GM13976 (cell line): ENCODE measurements at regions not wholly inside any gene's neighbourhood (a gene's known extent, or its start where the extent isn't known, plus 50 kb on each side); places are given as distances from the start of the nearest gene placed in this dataset.

Experiments
- DNase-seq: peaks from one replicate; pipeline ENCODE4 v3.0.0; 2012; ENCODE audit warnings: low spot score
- in situ Hi-C: fragments of 300-500 bp; cut with MboI; formaldehyde crosslinking; loops from one replicate; pipeline ENCODE4 v1.12.0; 2022; ENCODE audit warnings: low sequenced_read_pairs, mixed read lengths, inconsistent platforms; ENCODE audit not compliant: unreplicated experiment
- TF ChIP-seq, protein P1 (sequence below): IDR thresholded peaks from 2 replicates; pipeline ENCODE4 v1.5.1; 2012; ENCODE audit warnings: borderline replicate concordance, mild to moderate bottlenecking; ENCODE audit not compliant: insufficient read depth; ENCODE audit errors: extremely low read depth, missing control alignments, control extremely low read depth

DNA sequence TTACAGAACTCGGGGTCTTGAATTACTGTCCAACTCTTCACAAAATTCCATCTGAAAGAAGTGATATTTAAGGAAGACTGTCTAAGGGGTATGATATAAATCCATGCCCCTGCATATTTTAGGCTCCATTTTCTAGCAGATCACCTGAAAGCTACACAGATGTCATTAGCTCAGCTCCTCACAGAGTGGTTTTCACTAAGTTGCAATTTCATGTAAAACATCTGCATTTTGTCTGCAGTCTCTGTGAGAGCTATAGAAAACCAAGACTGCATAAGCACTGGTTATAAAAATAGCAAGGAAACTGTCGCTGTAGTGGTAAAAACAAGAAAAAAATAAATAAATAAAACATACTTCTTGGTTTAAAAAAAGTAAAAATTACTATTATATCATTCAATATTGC lies 103.4 kb downstream of the RPL27A start:
- in situ Hi-C loops: no loop called here
- no peak for DNase-seq
- TF ChIP-seq, protein P1, sequence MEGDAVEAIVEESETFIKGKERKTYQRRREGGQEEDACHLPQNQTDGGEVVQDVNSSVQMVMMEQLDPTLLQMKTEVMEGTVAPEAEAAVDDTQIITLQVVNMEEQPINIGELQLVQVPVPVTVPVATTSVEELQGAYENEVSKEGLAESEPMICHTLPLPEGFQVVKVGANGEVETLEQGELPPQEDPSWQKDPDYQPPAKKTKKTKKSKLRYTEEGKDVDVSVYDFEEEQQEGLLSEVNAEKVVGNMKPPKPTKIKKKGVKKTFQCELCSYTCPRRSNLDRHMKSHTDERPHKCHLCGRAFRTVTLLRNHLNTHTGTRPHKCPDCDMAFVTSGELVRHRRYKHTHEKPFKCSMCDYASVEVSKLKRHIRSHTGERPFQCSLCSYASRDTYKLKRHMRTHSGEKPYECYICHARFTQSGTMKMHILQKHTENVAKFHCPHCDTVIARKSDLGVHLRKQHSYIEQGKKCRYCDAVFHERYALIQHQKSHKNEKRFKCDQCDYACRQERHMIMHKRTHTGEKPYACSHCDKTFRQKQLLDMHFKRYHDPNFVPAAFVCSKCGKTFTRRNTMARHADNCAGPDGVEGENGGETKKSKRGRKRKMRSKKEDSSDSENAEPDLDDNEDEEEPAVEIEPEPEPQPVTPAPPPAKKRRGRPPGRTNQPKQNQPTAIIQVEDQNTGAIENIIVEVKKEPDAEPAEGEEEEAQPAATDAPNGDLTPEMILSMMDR: no peak

DNA sequence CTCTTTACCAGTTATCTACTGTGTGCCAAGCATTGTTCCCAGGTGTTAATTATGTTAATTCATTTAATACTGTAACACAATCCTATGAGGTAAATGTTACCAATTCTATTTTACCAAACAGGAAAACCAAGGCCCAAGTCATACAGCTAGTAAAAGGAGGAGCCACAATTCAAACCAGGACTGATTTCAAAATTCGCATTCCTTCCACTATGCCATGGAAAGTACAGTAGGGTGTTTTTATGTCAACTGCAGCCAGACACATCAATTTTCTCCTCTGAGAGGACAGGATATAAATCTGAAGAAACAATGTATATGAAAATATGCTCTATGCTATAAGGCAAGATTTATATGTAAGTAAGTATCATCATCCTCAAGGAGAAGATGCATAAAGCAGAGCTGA lies 104.3 kb downstream of the RPL27A start:
- TF ChIP-seq, protein P1: no peak
- in situ Hi-C loops: no loop called here
- DNase-seq: no peak

DNA sequence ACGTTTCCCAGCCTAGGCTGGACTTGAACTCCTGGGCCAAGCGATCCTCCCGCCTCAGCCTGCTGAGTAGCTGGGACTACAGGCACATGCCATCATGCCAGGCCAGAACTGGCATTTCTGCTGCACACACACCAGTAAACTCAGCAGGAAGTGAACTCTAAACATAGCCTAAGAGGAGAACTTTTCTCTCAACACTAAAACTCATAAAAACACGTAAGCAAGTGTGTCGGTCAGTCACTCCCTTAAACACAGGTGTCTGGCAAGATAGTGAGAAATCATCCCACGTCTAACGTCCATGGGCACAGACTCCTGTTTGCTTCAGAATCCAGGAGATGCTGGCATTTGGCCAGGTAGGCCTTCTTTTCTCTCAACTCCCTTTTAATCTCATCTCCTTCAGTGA lies 104.8 kb downstream of the RPL27A start:
- in situ Hi-C loops: no loop called here
- TF ChIP-seq, protein P1: no peak
- DNase-seq: no peak

DNA sequence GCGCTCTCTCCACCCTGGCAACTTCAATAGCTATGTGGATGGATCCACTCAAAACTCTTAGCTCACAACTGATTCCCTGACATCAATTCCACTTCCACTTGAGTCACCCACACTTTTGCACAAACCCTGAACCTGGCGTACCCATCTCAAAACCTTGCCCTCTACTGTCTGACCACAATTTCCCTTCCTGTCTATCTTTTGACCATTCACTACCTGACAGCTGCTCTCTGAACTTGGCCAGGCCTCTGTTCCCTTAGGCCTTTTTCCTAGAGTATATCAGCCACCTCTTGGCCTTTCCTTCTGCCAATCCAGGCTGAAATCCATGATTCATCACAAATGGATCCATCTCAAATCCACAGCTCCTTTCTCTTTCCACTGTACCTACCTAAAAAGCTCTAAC lies 106.0 kb downstream of the RPL27A start:
- TF ChIP-seq, protein P1: no peak
- in situ Hi-C loops: no loop called here
- DNase-seq: no peak

DNA sequence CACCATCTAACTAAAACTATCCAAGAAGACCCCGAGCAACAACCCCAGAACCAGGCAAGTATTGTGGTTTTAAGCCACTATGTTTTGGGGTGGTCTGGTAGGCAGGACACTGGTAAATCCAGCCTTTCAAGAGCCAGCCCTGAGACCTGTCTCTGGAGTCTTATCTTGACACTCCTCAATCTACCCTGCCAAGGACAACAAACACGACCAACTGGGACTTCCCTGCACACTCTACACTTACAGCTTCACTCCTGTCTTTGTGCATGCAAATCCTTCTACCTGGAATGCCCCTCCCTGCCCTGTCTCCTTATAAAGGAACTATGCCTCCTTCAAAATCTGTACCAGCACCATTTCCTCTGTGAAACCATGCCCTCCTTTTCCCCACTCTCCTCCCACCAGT lies 107.3 kb downstream of the RPL27A start:
- DNase-seq: no peak
- in situ Hi-C loops: no loop called here
- TF ChIP-seq, protein P1: no peak

DNA sequence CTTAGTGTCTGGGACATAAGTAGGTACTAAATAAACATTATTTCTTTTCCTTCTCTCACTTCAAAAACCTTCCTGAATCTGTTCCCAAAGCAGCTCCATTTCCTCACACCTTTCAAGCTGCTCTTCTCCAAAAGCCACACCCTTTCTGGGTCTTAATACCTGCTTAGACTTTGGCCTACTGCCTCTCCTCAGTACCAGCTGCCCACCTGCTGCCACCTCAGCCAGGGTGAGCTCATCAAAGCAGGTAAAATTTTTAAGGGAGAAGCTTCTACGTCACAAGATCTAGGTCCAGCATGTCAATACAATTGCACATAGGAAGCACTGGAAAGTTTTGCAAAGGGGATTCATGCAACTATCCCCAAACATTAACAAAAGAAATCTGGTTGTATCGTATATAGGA lies 108.4 kb downstream of the RPL27A start:
- TF ChIP-seq, protein P1: no peak
- in situ Hi-C loops: no loop called here
- no peak for DNase-seq

DNA sequence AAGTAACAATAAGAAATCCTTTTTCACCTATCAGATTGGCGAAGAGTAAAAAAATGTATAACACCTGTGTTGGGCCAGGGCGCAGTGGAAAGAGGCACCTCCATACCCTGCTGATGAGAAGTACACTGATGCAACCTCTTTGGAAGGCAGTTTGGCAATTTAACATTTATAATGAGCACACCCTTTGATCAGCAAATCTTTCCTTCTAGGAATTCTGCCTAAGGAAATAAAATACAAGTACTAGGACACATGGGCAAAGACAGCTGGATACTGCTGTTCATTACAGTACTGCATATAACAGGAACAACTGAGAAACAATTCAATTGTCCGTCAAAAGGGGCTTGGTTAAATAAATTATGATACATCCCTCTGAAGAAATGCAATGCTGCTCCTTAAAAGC lies 110.1 kb downstream of the RPL27A start:
- no peak for DNase-seq
- TF ChIP-seq, protein P1: no peak
- in situ Hi-C loops: no loop called here
